Testis (tissue), 2 donors: ENCODE measurements at regions not wholly inside any gene's neighbourhood (a gene's known extent, or its start where the extent isn't known, plus 50 kb on each side); places are given as distances from the start of the nearest gene placed in this dataset.

Experiments
- DNase-seq: peaks from one replicate; pipeline ENCODE4 v3.0.0-alpha.2; 2019
- H3K27ac ChIP-seq, 2 donors: fragments of 200-600 bp; sonication (generic); one replicate each; pipeline ENCODE4 v1.5.1; 2019
- H3K27me3 ChIP-seq: fragments of 200-600 bp; sonication (generic); one replicate; pipeline ENCODE4 v1.5.1; 2019
- H3K36me3 ChIP-seq: fragments of 200-600 bp; sonication (generic); one replicate; pipeline ENCODE4 v1.5.1; 2017; ENCODE audit warnings: low read depth; ENCODE audit errors: missing control alignments
- H3K4me1 ChIP-seq: fragments of 200-600 bp; sonication (generic); one replicate; pipeline ENCODE4 v1.5.1; 2019
- H3K4me3 ChIP-seq, 2 donors: fragments of 200-600 bp; sonication (generic); one replicate each; pipeline ENCODE4 v1.5.1; 2017 to 2019
- H3K9me3 ChIP-seq: fragments of 200-600 bp; sonication (generic); one replicate; pipeline ENCODE4 v1.5.1; 2017
- POLR2A ChIP-seq: fragments of 450-650 bp; IDR thresholded peaks from one replicate; pipeline ENCODE4 v1.6.1; 2017; ENCODE audit warnings: antibody characterized with exemption, mild to moderate bottlenecking, moderate library complexity
- WGBS, 2 donors: methylation state at CpG; one replicate each; pipeline ENCODE4 v1.1.5; 2018; 5-methylcytosine and 5-hydroxymethylcytosine counted together
- intact Hi-C: fragments of 100-400 bp; cut with DNase I; formaldehyde crosslinking; loops from one replicate; pipeline ENCODE4 v1.15.1; 2023; ENCODE audit warnings: low total_unique reads
- TF ChIP-seq, protein P1 (sequence below), 3 experiments: fragments of 450-650 bp in 2 of 3; fragments of 200-600 bp in 1 of 3; sonication (generic) in 1 of 3; IDR thresholded peaks; one replicate each; pipeline ENCODE4 v1.5.1; 2016 to 2019; ENCODE audit warnings: antibody characterized with exemption in 3 of 3, mild to moderate bottlenecking in 2 of 3, moderate library complexity in 1 of 3

DNA sequence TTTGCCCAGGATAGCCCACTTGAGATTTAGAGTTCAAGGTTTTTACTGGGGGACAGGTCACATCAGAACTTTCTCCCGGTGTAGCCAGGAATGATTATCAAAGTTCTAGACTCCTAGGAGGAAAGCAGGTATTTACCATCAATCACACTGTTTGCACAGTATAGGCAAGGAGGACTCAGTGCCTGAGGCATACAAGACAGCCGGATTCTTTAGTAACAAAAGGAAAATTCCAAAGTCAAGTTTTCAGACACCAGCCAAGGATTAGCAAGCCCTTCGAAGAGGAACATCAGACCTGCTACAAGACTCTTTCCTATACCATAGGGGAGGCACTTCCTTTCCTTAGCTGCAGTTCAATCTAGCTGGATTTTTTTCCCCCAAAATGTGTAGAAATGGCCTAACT is 197.8 kb upstream of the USP25 start:
- H3K36me3 ChIP-seq: no peaks in the 10 kb centered on the region
- no peak overlapping the region for H3K4me3 ChIP-seq
- TF ChIP-seq, protein P1, sequence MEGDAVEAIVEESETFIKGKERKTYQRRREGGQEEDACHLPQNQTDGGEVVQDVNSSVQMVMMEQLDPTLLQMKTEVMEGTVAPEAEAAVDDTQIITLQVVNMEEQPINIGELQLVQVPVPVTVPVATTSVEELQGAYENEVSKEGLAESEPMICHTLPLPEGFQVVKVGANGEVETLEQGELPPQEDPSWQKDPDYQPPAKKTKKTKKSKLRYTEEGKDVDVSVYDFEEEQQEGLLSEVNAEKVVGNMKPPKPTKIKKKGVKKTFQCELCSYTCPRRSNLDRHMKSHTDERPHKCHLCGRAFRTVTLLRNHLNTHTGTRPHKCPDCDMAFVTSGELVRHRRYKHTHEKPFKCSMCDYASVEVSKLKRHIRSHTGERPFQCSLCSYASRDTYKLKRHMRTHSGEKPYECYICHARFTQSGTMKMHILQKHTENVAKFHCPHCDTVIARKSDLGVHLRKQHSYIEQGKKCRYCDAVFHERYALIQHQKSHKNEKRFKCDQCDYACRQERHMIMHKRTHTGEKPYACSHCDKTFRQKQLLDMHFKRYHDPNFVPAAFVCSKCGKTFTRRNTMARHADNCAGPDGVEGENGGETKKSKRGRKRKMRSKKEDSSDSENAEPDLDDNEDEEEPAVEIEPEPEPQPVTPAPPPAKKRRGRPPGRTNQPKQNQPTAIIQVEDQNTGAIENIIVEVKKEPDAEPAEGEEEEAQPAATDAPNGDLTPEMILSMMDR (IDR thresholded peaks at IDR 0.05): no peak
- TF ChIP-seq POLR2A: no peak
- intact Hi-C loops: no loop called here
- no peak for DNase-seq
- H3K27me3 ChIP-seq: no peaks in the 10 kb centered on the region
- WGBS, 2 donors: 84 to 98% methylated on average over 3 of the region's 3 CpGs
- no peaks in the 10 kb centered on the region for H3K9me3 ChIP-seq
- H3K4me1 ChIP-seq: no peaks in the 10 kb centered on the region
- H3K27ac ChIP-seq: no peak overlapping the region

DNA sequence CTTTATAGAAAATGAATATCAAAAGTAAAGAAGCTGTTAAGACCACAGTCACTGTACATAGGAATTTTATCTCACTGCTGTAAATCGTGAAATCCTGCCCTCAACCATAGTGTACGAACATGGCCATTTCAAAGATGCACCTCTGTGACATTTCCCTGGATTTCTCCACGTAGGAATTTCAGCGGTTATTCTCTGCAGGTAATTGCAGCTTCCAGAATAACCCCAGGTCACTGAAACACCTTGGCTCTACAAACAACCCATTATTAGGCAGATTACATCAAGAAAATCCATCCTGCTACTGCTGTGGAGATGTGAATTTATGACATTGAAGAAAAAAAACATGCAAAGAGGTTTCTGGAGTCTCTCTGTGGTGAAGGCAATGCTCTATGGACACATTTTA is 196.2 kb upstream of the USP25 start:
- Histone ChIP-seq H3K27me3 (no peaks in the 10 kb centered on the region), H3K4me1 (no peaks in the 10 kb centered on the region), H3K36me3 (no peaks in the 10 kb centered on the region), H3K9me3 (no peaks in the 10 kb centered on the region), H3K27ac (no peak overlapping the region), H3K4me3 (no peak overlapping the region)
- TF ChIP-seq POLR2A: no peak
- TF ChIP-seq, protein P1 (IDR thresholded peaks at IDR 0.05): no peak
- intact Hi-C loops: no loop called here
- no peak for DNase-seq
- WGBS, 2 donors: 69 to 70% methylated on average over 4 of the region's 4 CpGs

DNA sequence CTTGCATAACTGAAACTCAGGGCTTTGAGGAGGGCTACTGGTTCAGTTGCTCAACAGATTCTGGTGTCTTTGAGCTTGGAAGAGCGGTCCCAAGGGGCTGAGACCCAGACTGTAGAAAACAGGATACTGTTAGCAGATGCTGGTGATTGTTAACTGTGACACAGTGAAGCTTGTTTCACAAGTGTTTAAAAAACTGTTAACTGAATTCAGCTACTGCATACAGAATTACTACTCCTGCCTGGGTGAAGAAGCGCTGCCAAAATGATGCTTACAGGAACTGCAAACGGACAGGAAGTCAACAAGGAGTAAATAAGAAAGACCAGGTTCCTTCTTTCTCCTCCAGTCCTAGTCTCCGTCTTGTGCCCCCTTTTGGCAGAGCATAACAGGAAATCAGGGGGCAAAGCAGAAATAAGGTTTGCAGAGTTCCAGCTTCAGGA is 195.3 kb upstream of the USP25 start:
- no peak for DNase-seq
- no peak overlapping the region for H3K27ac ChIP-seq
- H3K4me3 ChIP-seq: no peak overlapping the region
- no peaks in the 10 kb centered on the region for H3K27me3 ChIP-seq
- no peaks in the 10 kb centered on the region for H3K36me3 ChIP-seq
- 67 to 70% methylated on average over 4 of the region's 4 CpGs for WGBS, 2 donors
- TF ChIP-seq, protein P1 (IDR thresholded peaks at IDR 0.05): no peak
- no peak for TF ChIP-seq POLR2A
- no peaks in the 10 kb centered on the region for H3K4me1 ChIP-seq
- intact Hi-C loops: no loop called here
- no peaks in the 10 kb centered on the region for H3K9me3 ChIP-seq

GRCh38 chr21:15539376-15539775 is 190.4 kb upstream of the USP25 start:
- intact Hi-C loops: no loop called here
- Histone ChIP-seq H3K27ac (no peak overlapping the region), H3K27me3 (no peaks in the 10 kb centered on the region), H3K9me3 (no peaks in the 10 kb centered on the region), H3K36me3 (no peaks in the 10 kb centered on the region), H3K4me1 (no peaks in the 10 kb centered on the region), H3K4me3 (no peak overlapping the region)
- 75% methylated on average over 2 of the region's 2 CpGs for WGBS, 2 donors
- DNase-seq: no peak
- no peak for TF ChIP-seq POLR2A

- Histone ChIP-seq H3K27ac (no peak overlapping the region), H3K36me3 (no peaks in the 10 kb centered on the region), H3K9me3 (no peaks in the 10 kb centered on the region), H3K4me1 (no peaks in the 10 kb centered on the region), H3K4me3 (no peak overlapping the region), H3K27me3 (no peaks in the 10 kb centered on the region)
- DNase-seq: no peak
- intact Hi-C loops: no loop called here
- WGBS, 2 donors: 58 to 68% methylated on average over 6 of the region's 6 CpGs
- TF ChIP-seq, protein P1 (IDR thresholded peaks at IDR 0.05): no peak
- no peak for TF ChIP-seq POLR2A
These were observed 186.3 kb upstream of the USP25 start for GRCh38 chr21:15543473-15543872.
